HUES64 (cell line): ENCODE measurements at regions not wholly inside any gene's neighbourhood (a gene's known extent, or its start where the extent isn't known, plus 50 kb on each side); places are given as distances from the start of the nearest gene placed in this dataset.

Source experiments
- H3K27ac ChIP-seq: 2 replicates; pipeline ENCODE4 v1.7.0; 2013; ENCODE audit warnings: low read depth, low read length, inconsistent platforms
- H3K27me3 ChIP-seq: 2 replicates; pipeline ENCODE4 v1.6.1; 2013; ENCODE audit warnings: mild to moderate bottlenecking, low read length; ENCODE audit not compliant: insufficient read depth
- H3K36me3 ChIP-seq: 2 replicates; pipeline ENCODE4 v1.6.1; 2013; ENCODE audit warnings: mild to moderate bottlenecking, low read length; ENCODE audit not compliant: insufficient read depth
- H3K4me1 ChIP-seq: 2 replicates; pipeline ENCODE4 v1.6.1; 2013; ENCODE audit warnings: mild to moderate bottlenecking, low read length, moderate library complexity; ENCODE audit not compliant: insufficient read depth
- H3K4me3 ChIP-seq: 2 replicates; pipeline ENCODE4 v1.5.1; 2013; ENCODE audit warnings: mild to moderate bottlenecking, low read length, moderate library complexity
- H3K9ac ChIP-seq: 2 replicates; pipeline ENCODE4 v1.6.1; 2013; ENCODE audit warnings: mild to moderate bottlenecking, low read depth, low read length
- H3K9me3 ChIP-seq: 2 replicates; pipeline ENCODE4 v1.6.1; 2013; ENCODE audit warnings: low read depth, low read length; ENCODE audit not compliant: insufficient read depth
- WGBS: fragments of 150-250, 120-280 bp; methylation state at CpG from one replicate; pipeline ENCODE4 v1.1.7; 2013; ENCODE audit warnings: missing lambda C conversion rate; 5-methylcytosine and 5-hydroxymethylcytosine counted together

DNA sequence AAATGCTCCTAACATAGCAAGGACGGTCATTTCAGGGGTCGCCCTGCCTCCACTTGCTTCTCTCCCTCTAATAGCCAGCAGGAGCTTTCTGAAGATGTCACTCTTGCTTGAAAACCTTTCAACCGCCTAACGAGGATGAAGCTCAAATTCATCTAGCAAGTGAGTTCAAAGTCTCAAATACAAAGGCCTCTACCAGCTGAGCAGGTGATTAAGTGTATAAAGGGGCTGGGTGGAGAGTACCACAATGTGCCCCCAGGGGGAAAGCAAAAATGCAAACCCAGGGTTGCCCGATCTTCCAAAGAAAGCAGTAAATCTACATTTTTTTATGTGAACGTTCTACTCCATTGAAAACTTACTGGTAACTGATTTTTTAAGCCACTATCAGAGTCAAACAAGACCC lies 50.4 kb upstream of the GRIP2 start:
- 40% methylated on average over 6 of the region's 6 CpGs for WGBS
- no peak overlapping the region for H3K27ac ChIP-seq
- no peak overlapping the region for H3K9ac ChIP-seq
- H3K4me3 ChIP-seq: no peak overlapping the region
- H3K36me3 ChIP-seq: no peaks in the 10 kb centered on the region
- no peaks in the 10 kb centered on the region for H3K27me3 ChIP-seq
- H3K9me3 ChIP-seq: no peaks in the 10 kb centered on the region
- H3K4me1 ChIP-seq: peaks cover 4% of the 10 kb centered on the region; the same call in 1 of the 2 replicates

DNA sequence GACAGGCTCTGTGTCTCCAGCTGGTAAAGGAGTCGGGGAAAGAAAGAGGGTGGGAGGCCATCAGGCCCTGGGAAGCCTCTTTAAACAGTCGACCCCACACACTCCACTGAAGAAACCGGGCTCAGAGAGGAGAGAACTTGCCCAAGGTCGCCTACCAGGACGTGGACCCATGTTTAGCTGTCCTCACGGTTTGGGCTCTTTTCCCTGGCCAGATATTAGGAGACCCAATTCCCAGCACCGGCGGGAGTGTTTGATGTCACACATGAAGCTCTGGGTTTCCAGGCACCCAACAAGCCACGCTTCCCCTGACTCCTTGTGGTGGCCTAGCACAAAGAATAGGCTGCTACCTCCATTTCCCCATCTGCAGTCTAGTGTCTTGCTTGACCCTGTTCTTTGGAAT lies 52.2 kb upstream of the GRIP2 start:
- Histone ChIP-seq H3K36me3 (no peaks in the 10 kb centered on the region), H3K9me3 (no peaks in the 10 kb centered on the region), H3K9ac (no peak overlapping the region), H3K4me3 (no peak overlapping the region), H3K4me1 (peaks cover 4% of the 10 kb centered on the region; the same call in 1 of the 2 replicates), H3K27ac (no peak overlapping the region), H3K27me3 (no peaks in the 10 kb centered on the region)
- 89% methylated on average over 9 of the region's 9 CpGs for WGBS

DNA sequence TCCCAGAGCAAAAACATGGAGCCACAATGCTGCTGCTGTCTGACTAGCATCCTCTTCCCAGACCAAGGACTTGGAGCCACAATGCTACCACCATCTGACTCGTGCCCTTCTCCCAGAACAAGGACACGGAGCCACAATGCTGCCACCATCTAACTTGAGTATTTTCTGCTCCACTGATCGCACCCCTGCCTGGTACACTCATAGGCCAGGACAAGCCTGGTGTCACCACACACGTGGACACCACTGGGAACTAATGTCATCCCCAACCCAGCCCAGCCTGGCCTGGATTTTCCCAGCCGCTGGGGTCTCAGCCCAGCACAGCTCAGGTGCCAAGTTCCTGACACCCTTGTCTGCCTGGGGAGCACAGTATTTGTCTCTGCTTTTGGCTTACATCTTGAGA lies 52.7 kb upstream of the GRIP2 start:
- Histone ChIP-seq H3K27ac (no peak overlapping the region), H3K27me3 (no peaks in the 10 kb centered on the region), H3K4me3 (no peak overlapping the region), H3K4me1 (peaks cover 4% of the 10 kb centered on the region; the same call in 1 of the 2 replicates), H3K9me3 (no peaks in the 10 kb centered on the region), H3K9ac (no peak overlapping the region), H3K36me3 (no peaks in the 10 kb centered on the region)
- WGBS: 88% methylated on average over 5 of the region's 5 CpGs

DNA sequence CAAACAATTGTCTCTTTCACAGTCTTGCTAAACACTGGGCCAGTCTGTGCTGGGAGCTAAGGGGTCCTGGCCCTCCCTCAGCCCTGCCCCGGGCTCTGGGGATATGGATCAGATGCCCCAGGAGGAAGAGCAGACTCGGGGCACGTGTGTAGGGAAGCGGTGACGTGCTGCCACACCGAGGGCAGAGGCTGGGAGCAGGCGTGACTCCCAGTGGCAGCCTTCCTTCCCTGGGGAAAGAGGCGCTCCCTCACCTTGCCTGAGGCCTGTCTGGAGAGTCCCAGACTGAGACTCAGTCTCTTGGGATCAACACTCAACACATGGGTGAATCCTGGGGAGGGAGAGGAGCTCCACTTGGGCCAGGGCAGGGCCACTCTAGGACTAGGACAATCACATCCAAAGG lies 54.1 kb upstream of the GRIP2 start:
- H3K27me3 ChIP-seq: peaks cover under 1% of the 10 kb centered on the region; the same call in 1 of the 2 replicates
- peaks cover 4% of the 10 kb centered on the region; the same call in 1 of the 2 replicates for H3K4me1 ChIP-seq
- WGBS: 83% methylated on average over 8 of the region's 8 CpGs
- no peak overlapping the region for H3K27ac ChIP-seq
- H3K9ac ChIP-seq: no peak overlapping the region
- no peak overlapping the region for H3K4me3 ChIP-seq
- no peaks in the 10 kb centered on the region for H3K9me3 ChIP-seq
- H3K36me3 ChIP-seq: no peaks in the 10 kb centered on the region

DNA sequence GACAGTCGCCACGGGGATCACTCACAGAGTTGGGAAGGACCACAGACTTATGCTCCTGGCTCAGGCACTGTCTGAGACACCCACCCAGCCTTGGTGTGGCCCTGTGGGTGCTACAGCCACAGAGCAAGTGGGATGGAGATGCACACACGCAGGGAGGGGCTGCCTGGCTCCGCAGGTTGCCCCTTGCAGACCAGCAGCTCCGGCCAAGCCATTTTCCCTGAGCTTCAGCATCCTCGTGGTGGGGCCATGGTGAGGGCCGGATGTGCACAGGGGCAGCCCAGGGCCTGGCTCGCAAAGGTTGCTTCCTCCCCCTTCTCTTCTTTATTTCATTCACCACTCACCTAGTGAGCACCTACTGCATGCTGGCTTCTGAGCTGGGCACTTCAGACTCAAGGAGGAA lies 55.4 kb upstream of the GRIP2 start:
- no peaks in the 10 kb centered on the region for H3K4me1 ChIP-seq
- WGBS: 82% methylated on average over 8 of the region's 8 CpGs
- H3K9me3 ChIP-seq: no peaks in the 10 kb centered on the region
- H3K36me3 ChIP-seq: no peaks in the 10 kb centered on the region
- H3K4me3 ChIP-seq: no peak overlapping the region
- H3K27me3 ChIP-seq: peaks cover 14% of the 10 kb centered on the region
- H3K27ac ChIP-seq: no peak overlapping the region
- no peak overlapping the region for H3K9ac ChIP-seq

DNA sequence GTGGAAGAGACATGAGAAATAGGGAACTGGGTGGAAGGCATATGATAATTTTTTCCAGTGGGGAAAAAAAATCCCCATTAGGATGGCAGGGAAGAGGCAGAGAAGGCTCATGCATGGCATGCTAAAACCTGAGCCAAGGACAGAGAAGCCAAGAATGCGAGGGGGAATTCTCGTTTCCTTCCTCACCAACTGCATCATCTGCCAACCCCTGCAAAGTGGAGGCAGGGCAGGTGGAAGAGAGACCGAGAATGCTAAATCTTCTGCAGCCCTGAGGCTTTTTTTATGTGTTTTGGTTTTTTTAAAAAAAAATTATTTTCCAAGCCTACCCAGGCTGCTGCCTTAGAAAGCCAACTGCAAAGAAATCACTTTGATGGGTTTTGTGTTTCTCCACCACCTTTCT lies 54.3 kb upstream of the CCDC174 start:
- H3K27me3 ChIP-seq: peaks cover 31% of the 10 kb centered on the region
- 100% methylated on average over 1 of the region's 3 CpGs for WGBS
- H3K4me1 ChIP-seq: no peaks in the 10 kb centered on the region
- no peak overlapping the region for H3K9ac ChIP-seq
- no peak overlapping the region for H3K27ac ChIP-seq
- H3K36me3 ChIP-seq: no peaks in the 10 kb centered on the region
- no peak overlapping the region for H3K4me3 ChIP-seq
- no peaks in the 10 kb centered on the region for H3K9me3 ChIP-seq

DNA sequence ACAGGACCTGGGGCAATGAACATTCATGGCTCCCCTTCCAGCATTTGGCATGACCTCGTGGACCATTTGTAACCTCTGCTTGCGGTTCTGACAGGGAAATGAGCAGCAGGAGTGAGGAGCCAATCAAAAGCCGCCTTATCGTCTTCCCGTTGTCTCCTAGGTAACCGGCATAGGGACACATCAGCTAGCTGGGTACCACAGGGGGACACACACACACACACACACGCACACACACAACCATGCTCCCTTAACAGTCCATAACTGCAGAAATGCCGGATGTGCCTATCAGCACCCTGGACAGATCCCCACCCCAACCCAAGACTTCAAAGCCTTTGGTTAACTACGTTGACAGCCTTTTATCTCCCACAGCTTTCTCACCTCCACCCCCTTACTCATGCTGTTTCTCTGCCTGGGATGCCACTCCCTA lies 53.4 kb upstream of the CCDC174 start:
- Histone ChIP-seq H3K36me3 (no peaks in the 10 kb centered on the region), H3K27me3 (peaks cover 37% of the 10 kb centered on the region), H3K9me3 (no peaks in the 10 kb centered on the region), H3K9ac (no peak overlapping the region), H3K27ac (no peak overlapping the region), H3K4me3 (no peak overlapping the region), H3K4me1 (no peaks in the 10 kb centered on the region)
- WGBS: 27% methylated on average over 9 of the region's 9 CpGs

DNA sequence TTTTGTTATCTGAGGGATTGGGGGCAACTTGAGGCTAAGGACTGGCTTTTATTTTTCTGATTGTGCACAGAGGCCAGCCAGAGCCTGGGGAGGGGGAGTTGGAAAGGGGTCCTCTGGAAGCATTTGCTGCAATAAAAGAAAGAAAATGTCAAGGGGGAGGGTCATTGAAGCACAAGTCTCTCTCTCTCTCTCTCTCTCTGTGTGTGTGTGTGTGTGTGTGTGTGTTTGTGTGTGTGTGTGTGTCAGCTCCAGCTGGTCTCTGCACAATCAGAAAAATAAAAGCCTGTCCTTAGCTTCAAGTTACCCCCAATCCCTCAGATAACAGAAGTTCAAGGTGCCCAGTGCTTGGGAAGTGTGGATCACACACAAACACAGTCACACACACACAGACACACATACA lies 52.1 kb upstream of the CCDC174 start:
- no peaks in the 10 kb centered on the region for H3K36me3 ChIP-seq
- H3K27me3 ChIP-seq: peaks cover 43% of the 10 kb centered on the region
- H3K4me1 ChIP-seq: no peaks in the 10 kb centered on the region
- no peak overlapping the region for H3K9ac ChIP-seq
- no peak overlapping the region for H3K4me3 ChIP-seq
- H3K9me3 ChIP-seq: no peaks in the 10 kb centered on the region
- H3K27ac ChIP-seq: no peak overlapping the region

DNA sequence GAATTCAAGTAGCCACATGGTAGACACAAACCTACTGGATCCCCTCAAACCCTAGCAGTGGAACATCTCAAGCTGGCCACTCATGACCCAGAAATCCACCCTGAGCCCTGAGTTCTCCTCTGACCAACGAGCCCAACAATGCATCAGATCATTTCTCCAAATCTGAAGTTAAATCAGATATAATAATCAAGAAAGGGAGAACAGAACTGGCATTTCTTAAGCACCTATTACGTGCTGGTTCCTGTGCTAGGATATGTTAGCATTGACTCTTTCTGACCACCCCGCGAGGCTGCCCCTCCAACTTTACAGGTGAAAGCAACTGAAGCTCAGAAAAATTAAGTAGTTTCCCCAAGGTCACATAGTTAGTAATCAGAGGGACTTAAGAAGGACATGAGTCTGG lies 51.5 kb upstream of the CCDC174 start:
- no peak overlapping the region for H3K9ac ChIP-seq
- no peaks in the 10 kb centered on the region for H3K36me3 ChIP-seq
- H3K4me3 ChIP-seq: no peak overlapping the region
- peaks cover 43% of the 10 kb centered on the region for H3K27me3 ChIP-seq
- H3K27ac ChIP-seq: no peak overlapping the region
- no peaks in the 10 kb centered on the region for H3K4me1 ChIP-seq
- H3K9me3 ChIP-seq: no peaks in the 10 kb centered on the region
- WGBS: 85% methylated on average over 4 of the region's 4 CpGs

DNA sequence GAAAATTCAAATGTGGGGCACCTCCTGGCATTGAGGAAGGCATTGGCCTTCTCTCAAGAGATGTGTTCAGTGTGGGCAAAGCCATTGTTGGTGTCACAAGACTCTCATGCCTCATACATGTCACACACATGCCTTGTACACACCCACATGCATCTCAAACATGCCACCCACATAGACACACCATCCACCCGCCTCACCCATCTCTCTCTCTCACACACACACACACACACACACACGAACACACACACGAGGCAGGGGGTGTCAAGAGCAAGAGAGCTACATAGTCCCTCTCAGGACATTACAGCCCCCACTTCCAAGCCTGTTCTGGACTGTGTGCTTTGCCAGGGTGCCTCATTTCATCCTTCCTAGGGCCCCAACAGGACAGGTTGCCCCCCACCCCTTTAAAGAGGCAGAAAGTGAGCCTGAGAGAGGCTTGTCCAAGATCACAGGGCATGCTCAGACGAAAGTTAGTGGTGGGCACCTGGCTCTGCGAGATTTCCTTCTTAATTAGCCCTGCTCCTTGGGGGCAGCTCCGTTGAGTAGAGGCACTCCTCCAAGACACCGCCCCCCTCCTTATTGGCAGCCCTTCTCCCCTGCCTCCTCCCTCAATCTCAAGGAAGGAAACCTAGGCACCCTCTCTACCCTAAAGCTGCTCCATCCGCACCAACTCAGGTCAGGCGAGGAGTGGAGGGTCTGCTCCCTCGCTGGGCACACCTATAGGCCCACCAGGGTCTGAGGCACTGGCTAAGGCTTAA lies 50.5 kb upstream of the CCDC174 start:
- Histone ChIP-seq H3K9me3 (no peaks in the 10 kb centered on the region), H3K4me1 (no peaks in the 10 kb centered on the region), H3K27me3 (peaks cover 43% of the 10 kb centered on the region), H3K4me3 (no peak overlapping the region), H3K9ac (no peak overlapping the region), H3K27ac (no peak overlapping the region), H3K36me3 (no peaks in the 10 kb centered on the region)
- WGBS: 80% methylated on average over 10 of the region's 10 CpGs

DNA sequence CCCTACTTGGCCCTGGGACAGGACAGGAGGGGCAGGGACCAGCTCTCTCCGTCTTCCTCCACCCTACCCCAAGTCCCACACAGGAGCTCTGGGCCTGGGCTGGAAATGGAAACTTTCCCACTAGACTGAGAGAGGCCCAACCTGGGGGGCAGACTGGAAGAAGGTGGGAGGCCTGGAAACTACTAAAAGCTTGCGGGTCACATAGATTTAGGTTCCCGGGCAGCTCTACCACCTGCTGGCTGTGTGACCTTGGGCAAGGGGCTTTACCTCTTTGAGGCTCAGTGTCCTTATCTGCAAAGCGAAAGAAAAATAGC lies 49.9 kb upstream of the CCDC174 start:
- Histone ChIP-seq H3K36me3 (no peaks in the 10 kb centered on the region), H3K9ac (0 out of 2 replicates have a peak overlapping the region, but pooled peaks have one; percentile 49), H3K9me3 (no peaks in the 10 kb centered on the region), H3K27ac (no peak overlapping the region), H3K4me1 (no peaks in the 10 kb centered on the region), H3K27me3 (peaks cover 43% of the 10 kb centered on the region), H3K4me3 (peak overlapping the region; percentile 57)
- 48% methylated on average over 4 of the region's 4 CpGs for WGBS
